WTC11 (cell line): ENCODE measurements at regions not wholly inside any gene's neighbourhood (a gene's known extent, or its start where the extent isn't known, plus 50 kb on each side); places are given as distances from the start of the nearest gene placed in this dataset.

Experiments
- ATAC-seq: fragments of 200-7000 bp; cut with Tn5 transposase; 2 replicates; pipeline ENCODE4 v1.10.0; 2021; ENCODE audit warnings: mild to moderate bottlenecking, moderate library complexity
- CTCF ChIA-PET: fragments of 300-600 bp; sonication (Branson Sonifier 250); formaldehyde crosslinking; loops from one replicate; lab custom pipeline; 2021; ENCODE audit warnings: antibody characterized with exemption; lab: Charles Lee
- POLR2A ChIA-PET: fragments of 350-600 bp; sonication (Branson Sonifier 250); formaldehyde crosslinking; loops from one replicate; lab custom pipeline; 2021; ENCODE audit warnings: antibody characterized with exemption; lab: Charles Lee
- DNase-seq: peaks from one replicate; pipeline ENCODE4 v3.0.0; 2021; ENCODE audit warnings: low spot score
- H3K27ac Mint-ChIP-seq: 2 replicates; pipeline ENCODE4 v1.8.0; 2021; ENCODE audit warnings: mixed read lengths
- H3K27me3 Mint-ChIP-seq: 2 replicates; pipeline ENCODE4 v1.8.0; 2021; ENCODE audit warnings: low read depth, mild to moderate bottlenecking, moderate library complexity, mixed read lengths
- H3K36me3 Mint-ChIP-seq: 2 replicates; pipeline ENCODE4 v1.8.0; 2021; ENCODE audit warnings: mixed read lengths
- H3K4me1 Mint-ChIP-seq: 2 replicates; pipeline ENCODE4 v1.8.0; 2022; ENCODE audit warnings: mixed read lengths
- H3K4me3 Mint-ChIP-seq: 2 replicates; pipeline ENCODE4 v1.8.0; 2021; ENCODE audit warnings: mild to moderate bottlenecking, moderate library complexity, mixed read lengths
- H3K9me3 Mint-ChIP-seq: 2 replicates; pipeline ENCODE4 v1.8.0; 2021; ENCODE audit warnings: mixed read lengths
- ARID4B ChIP-seq: sonication (generic); formaldehyde crosslinking; IDR thresholded peaks from 2 replicates; pipeline ENCODE4 v1.8.0; 2023; ENCODE audit warnings: missing genetic modification reagents, mild to moderate bottlenecking, borderline replicate concordance
- ATF3 ChIP-seq: sonication (generic); formaldehyde crosslinking; conservative IDR thresholded peaks from 2 replicates; pipeline ENCODE4 v1.8.1; 2022; ENCODE audit warnings: mild to moderate bottlenecking, missing genetic modification reagents
- ETV6 ChIP-seq: sonication (generic); formaldehyde crosslinking; IDR thresholded peaks from 2 replicates; pipeline ENCODE4 v1.8.1; 2022; ENCODE audit warnings: mild to moderate bottlenecking, missing genetic modification reagents
- FOXK1 ChIP-seq: sonication (generic); formaldehyde crosslinking; IDR thresholded peaks from 2 replicates; pipeline ENCODE4 v1.8.0; 2022; ENCODE audit warnings: mild to moderate bottlenecking, moderate library complexity, missing genetic modification reagents
- FOXP4 ChIP-seq: sonication (generic); formaldehyde crosslinking; IDR thresholded peaks from 2 replicates; pipeline ENCODE4 v1.8.0; 2022; ENCODE audit warnings: mild to moderate bottlenecking, missing genetic modification reagents
- GABPB1 ChIP-seq: sonication (generic); formaldehyde crosslinking; IDR thresholded peaks from 2 replicates; pipeline ENCODE4 v1.8.1; 2023; ENCODE audit warnings: mild to moderate bottlenecking, missing genetic modification reagents
- NFE2L1 ChIP-seq: sonication (generic); formaldehyde crosslinking; IDR thresholded peaks from 2 replicates; pipeline ENCODE4 v1.8.1; 2023; ENCODE audit warnings: missing genetic modification reagents
- SP1 ChIP-seq: sonication (generic); formaldehyde crosslinking; conservative IDR thresholded peaks from 2 replicates; pipeline ENCODE4 v1.8.1; 2022; ENCODE audit warnings: missing genetic modification reagents
- TEAD1 ChIP-seq: sonication (generic); formaldehyde crosslinking; IDR thresholded peaks from 2 replicates; pipeline ENCODE4 v1.8.0; 2022; ENCODE audit warnings: mild to moderate bottlenecking, missing genetic modification reagents
- TP53 ChIP-seq: sonication (generic); formaldehyde crosslinking; IDR thresholded peaks from 2 replicates; pipeline ENCODE4 v1.8.1; 2023; ENCODE audit warnings: mild to moderate bottlenecking, missing genetic modification reagents
- ZNF232 ChIP-seq: sonication (generic); formaldehyde crosslinking; IDR thresholded peaks from 2 replicates; pipeline ENCODE4 v1.8.0; 2022; ENCODE audit warnings: mild to moderate bottlenecking, missing genetic modification reagents
- ZNF416 ChIP-seq: fragments of 250-450 bp; sonication (Bioruptor Pico); IDR thresholded peaks from 2 replicates; pipeline ENCODE4 v1.9.0; 2021; ENCODE audit warnings: mild to moderate bottlenecking, inconsistent platforms
- ZNF671 ChIP-seq: fragments of 250-450 bp; sonication (Bioruptor Pico); IDR thresholded peaks from 2 replicates; pipeline ENCODE4 v1.8.0; 2021; ENCODE audit warnings: mild to moderate bottlenecking
- TF ChIP-seq, protein P1 (sequence below): sonication (generic); formaldehyde crosslinking; IDR thresholded peaks from 2 replicates; pipeline ENCODE4 v1.8.1; 2022; ENCODE audit warnings: mild to moderate bottlenecking, moderate library complexity, missing genetic modification reagents
- TF ChIP-seq, protein P2 (sequence below): fragments of 250-450 bp; sonication (Bioruptor Pico); IDR thresholded peaks from 2 replicates; pipeline ENCODE4 v1.9.0; 2021; ENCODE audit warnings: mild to moderate bottlenecking, borderline replicate concordance
- TF ChIP-seq, protein P3 (sequence below): sonication (generic); formaldehyde crosslinking; IDR thresholded peaks from 2 replicates; pipeline ENCODE4 v1.8.1; 2023; ENCODE audit warnings: mild to moderate bottlenecking, moderate library complexity, missing genetic modification reagents

GRCh38 chr14:42475289-42475688 lies 868.6 kb downstream of the LRFN5 start:
- H3K9me3 Mint-ChIP-seq = peaks cover 4% of the 10 kb centered on the region; the same call in 1 of the 2 replicates
- ChIA-PET CTCF (no interaction called here), POLR2A (no interaction called here)
- ATAC-seq = peak; percentile 97
- peak overlapping the region; percentile 32 for H3K4me3 Mint-ChIP-seq
- H3K27ac Mint-ChIP-seq = peak overlapping the region; percentile 70
- TF ChIP-seq GABPB1 (CRISPR knock-in tag) = no peak
- TF ChIP-seq SP1 (CRISPR knock-in tag) = 0 out of 2 replicates have a peak, but pooled peaks have one; percentile 28
- TF ChIP-seq ETV6 = 0 out of 2 replicates have a peak, but pooled peaks have one; percentile 31
- peak; percentile 88; the same call in 1 of the 2 replicates for TF ChIP-seq FOXP4 (CRISPR knock-in tag)
- peak; percentile 79; the same call in 1 of the 2 replicates for TF ChIP-seq TEAD1 (CRISPR knock-in tag)
- TF ChIP-seq, protein P1, sequence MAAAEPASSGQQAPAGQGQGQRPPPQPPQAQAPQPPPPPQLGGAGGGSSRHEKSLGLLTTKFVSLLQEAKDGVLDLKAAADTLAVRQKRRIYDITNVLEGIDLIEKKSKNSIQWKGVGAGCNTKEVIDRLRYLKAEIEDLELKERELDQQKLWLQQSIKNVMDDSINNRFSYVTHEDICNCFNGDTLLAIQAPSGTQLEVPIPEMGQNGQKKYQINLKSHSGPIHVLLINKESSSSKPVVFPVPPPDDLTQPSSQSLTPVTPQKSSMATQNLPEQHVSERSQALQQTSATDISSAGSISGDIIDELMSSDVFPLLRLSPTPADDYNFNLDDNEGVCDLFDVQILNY (CRISPR knock-in tag) = no peak
- TF ChIP-seq NFE2L1 = no peak
- TF ChIP-seq, protein P2, sequence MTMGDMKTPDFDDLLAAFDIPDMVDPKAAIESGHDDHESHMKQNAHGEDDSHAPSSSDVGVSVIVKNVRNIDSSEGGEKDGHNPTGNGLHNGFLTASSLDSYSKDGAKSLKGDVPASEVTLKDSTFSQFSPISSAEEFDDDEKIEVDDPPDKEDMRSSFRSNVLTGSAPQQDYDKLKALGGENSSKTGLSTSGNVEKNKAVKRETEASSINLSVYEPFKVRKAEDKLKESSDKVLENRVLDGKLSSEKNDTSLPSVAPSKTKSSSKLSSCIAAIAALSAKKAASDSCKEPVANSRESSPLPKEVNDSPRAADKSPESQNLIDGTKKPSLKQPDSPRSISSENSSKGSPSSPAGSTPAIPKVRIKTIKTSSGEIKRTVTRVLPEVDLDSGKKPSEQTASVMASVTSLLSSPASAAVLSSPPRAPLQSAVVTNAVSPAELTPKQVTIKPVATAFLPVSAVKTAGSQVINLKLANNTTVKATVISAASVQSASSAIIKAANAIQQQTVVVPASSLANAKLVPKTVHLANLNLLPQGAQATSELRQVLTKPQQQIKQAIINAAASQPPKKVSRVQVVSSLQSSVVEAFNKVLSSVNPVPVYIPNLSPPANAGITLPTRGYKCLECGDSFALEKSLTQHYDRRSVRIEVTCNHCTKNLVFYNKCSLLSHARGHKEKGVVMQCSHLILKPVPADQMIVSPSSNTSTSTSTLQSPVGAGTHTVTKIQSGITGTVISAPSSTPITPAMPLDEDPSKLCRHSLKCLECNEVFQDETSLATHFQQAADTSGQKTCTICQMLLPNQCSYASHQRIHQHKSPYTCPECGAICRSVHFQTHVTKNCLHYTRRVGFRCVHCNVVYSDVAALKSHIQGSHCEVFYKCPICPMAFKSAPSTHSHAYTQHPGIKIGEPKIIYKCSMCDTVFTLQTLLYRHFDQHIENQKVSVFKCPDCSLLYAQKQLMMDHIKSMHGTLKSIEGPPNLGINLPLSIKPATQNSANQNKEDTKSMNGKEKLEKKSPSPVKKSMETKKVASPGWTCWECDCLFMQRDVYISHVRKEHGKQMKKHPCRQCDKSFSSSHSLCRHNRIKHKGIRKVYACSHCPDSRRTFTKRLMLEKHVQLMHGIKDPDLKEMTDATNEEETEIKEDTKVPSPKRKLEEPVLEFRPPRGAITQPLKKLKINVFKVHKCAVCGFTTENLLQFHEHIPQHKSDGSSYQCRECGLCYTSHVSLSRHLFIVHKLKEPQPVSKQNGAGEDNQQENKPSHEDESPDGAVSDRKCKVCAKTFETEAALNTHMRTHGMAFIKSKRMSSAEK (CRISPR knock-in tag) = no peak
- H3K27me3 Mint-ChIP-seq = peaks cover 9% of the 10 kb centered on the region
- H3K4me1 Mint-ChIP-seq = peaks cover 53% of the 10 kb centered on the region
- DNase-seq = peak; percentile 41
- H3K36me3 Mint-ChIP-seq = 0 out of 2 replicates have a peak, but pooled peaks cover 4% of the 10 kb centered on the region

- CTCF ChIA-PET = no interaction called here
- H3K4me1 Mint-ChIP-seq = peaks cover 23% of the 10 kb centered on the region
- no peak overlapping the region for H3K27ac Mint-ChIP-seq
- 0 out of 2 replicates have a peak, but pooled peaks cover 4% of the 10 kb centered on the region for H3K36me3 Mint-ChIP-seq
- TF ChIP-seq TP53 (CRISPR knock-in tag) = no peak
- TF ChIP-seq, protein P1 (CRISPR knock-in tag) = no peak
- no peak overlapping the region for H3K4me3 Mint-ChIP-seq
- ATAC-seq (no peak), DNase-seq (no peak)
- H3K27me3 Mint-ChIP-seq = peaks cover 9% of the 10 kb centered on the region
- peaks cover 4% of the 10 kb centered on the region; the same call in 1 of the 2 replicates for H3K9me3 Mint-ChIP-seq
- POLR2A ChIA-PET = no interaction called here
Measured at GRCh38 chr14:42470427-42470719, 863.7 kb downstream of the LRFN5 start.

- ATAC-seq = no peak
- Mint-ChIP-seq H3K27me3 (peaks cover 9% of the 10 kb centered on the region), H3K4me1 (peaks cover 17% of the 10 kb centered on the region), H3K9me3 (peaks cover 4% of the 10 kb centered on the region; the same call in 1 of the 2 replicates), H3K27ac (peak overlapping the region; percentile 36; the same call in 1 of the 2 replicates), H3K36me3 (0 out of 2 replicates have a peak, but pooled peaks cover 4% of the 10 kb centered on the region), H3K4me3 (no peak overlapping the region)
- CTCF ChIA-PET = no interaction called here
- DNase-seq = no peak
- POLR2A ChIA-PET = no interaction called here
- TF ChIP-seq, protein P3, sequence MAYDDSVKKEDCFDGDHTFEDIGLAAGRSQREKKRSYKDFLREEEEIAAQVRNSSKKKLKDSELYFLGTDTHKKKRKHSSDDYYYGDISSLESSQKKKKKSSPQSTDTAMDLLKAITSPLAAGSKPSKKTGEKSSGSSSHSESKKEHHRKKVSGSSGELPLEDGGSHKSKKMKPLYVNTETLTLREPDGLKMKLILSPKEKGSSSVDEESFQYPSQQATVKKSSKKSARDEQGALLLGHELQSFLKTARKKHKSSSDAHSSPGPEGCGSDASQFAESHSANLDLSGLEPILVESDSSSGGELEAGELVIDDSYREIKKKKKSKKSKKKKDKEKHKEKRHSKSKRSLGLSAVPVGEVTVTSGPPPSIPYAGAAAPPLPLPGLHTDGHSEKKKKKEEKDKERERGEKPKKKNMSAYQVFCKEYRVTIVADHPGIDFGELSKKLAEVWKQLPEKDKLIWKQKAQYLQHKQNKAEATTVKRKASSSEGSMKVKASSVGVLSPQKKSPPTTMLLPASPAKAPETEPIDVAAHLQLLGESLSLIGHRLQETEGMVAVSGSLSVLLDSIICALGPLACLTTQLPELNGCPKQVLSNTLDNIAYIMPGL = no peak
- TF ChIP-seq ZNF671 (no peak), FOXK1 (CRISPR knock-in tag) (no peak), ARID4B (no peak), ATF3 (CRISPR knock-in tag) (no peak), ZNF416 (CRISPR knock-in tag) (no peak), ZNF232 (CRISPR knock-in tag) (no peak)
Measured at GRCh38 chr14:42469637-42470426, 863.2 kb downstream of the LRFN5 start.
